GM23338 (cell line): ENCODE measurements at regions not wholly inside any gene's neighbourhood (a gene's known extent, or its start where the extent isn't known, plus 50 kb on each side); places are given as distances from the start of the nearest gene placed in this dataset.

Experiments
- CREB1 ChIP-seq: fragments of 250-450 bp; sonication (Bioruptor Pico); IDR thresholded peaks from 2 replicates; pipeline ENCODE4 v1.5.0; 2020; ENCODE audit warnings: low read depth, mild to moderate bottlenecking, moderate library complexity
- EZH2 ChIP-seq: fragments of 200-600 bp; sonication (generic); IDR thresholded peaks from one replicate; pipeline ENCODE4 v1.8.0; 2017; ENCODE audit warnings: antibody characterized with exemption, mild to moderate bottlenecking, low read depth; ENCODE audit not compliant: unreplicated experiment
- EZH2phosphoT487 ChIP-seq: fragments of 200-600 bp; sonication (generic); IDR thresholded peaks from one replicate; pipeline ENCODE4 v1.8.1; 2018; ENCODE audit warnings: antibody characterized with exemption; ENCODE audit not compliant: unreplicated experiment
- JUNB ChIP-seq: IDR thresholded peaks from one replicate; pipeline ENCODE4 v1.6.1; 2016; ENCODE audit warnings: antibody characterized with exemption; ENCODE audit not compliant: unreplicated experiment
- NANOG ChIP-seq: IDR thresholded peaks from 2 replicates; pipeline ENCODE4 v1.6.1; 2016; ENCODE audit warnings: antibody characterized with exemption, borderline replicate concordance
- POLR2AphosphoS5 ChIP-seq: IDR thresholded peaks from 2 replicates; pipeline ENCODE4 v1.6.1; 2016; ENCODE audit warnings: antibody characterized with exemption, low read depth
- STAT1 ChIP-seq: IDR thresholded peaks from one replicate; pipeline ENCODE4 v1.6.1; 2016; ENCODE audit warnings: antibody characterized with exemption; ENCODE audit not compliant: unreplicated experiment
- ZNF114 ChIP-seq: fragments of 250-450 bp; sonication (Bioruptor Pico); IDR thresholded peaks from 2 replicates; pipeline ENCODE4 v1.5.0; 2020; ENCODE audit warnings: mild to moderate bottlenecking, moderate library complexity
- ZNF331 ChIP-seq: fragments of 250-450 bp; sonication (Bioruptor Pico); IDR thresholded peaks from 2 replicates; pipeline ENCODE4 v1.5.0; 2020; ENCODE audit warnings: low read depth, mild to moderate bottlenecking, moderate library complexity
- TF ChIP-seq, protein P1 (sequence below), 2 experiments: fragments of 200-600 bp in 1 of 2; sonication (generic) in 1 of 2; conservative IDR thresholded peaks; 2 replicates each; pipeline versions ENCODE4 v1.5.1 to v1.6.1; 2016 to 2017; ENCODE audit warnings: antibody characterized with exemption in 2 of 2, low read depth in 2 of 2, mild to moderate bottlenecking in 2 of 2, moderate library complexity in 1 of 2
- TF ChIP-seq, protein P2 (sequence below): IDR thresholded peaks from one replicate; pipeline ENCODE4 v1.6.1; 2018; ENCODE audit warnings: antibody characterized with exemption; ENCODE audit not compliant: unreplicated experiment
- TF ChIP-seq, protein P3 (sequence below): IDR thresholded peaks from 2 replicates; pipeline ENCODE4 v1.6.1; 2016; ENCODE audit warnings: antibody characterized with exemption
- TF ChIP-seq, protein P4 (sequence below): fragments of 250-450 bp; sonication (Bioruptor Pico); IDR thresholded peaks from 2 replicates; pipeline ENCODE4 v1.5.0; 2020; ENCODE audit warnings: mild to moderate bottlenecking, moderate library complexity

DNA sequence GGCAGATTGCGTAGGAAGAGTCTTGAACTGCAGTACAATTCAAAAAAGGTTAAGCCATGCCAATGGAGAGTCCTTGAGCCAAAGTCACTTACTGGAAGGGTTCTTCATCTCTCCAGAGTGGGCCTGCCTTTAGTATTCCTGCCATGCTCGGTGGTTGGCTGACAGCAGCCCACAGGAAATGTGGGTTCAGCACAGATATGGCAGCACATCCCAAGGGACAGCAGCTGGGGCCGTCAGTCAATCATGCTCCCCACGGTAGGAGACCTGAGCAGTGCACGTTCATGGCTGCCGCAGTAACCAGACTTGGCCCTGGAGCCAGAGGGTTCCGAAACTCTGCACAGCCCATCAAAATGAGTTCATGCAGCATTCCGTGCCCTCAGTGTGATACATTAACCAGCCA lies 63.6 kb upstream of the SIRPA start:
- TF ChIP-seq, protein P1, sequence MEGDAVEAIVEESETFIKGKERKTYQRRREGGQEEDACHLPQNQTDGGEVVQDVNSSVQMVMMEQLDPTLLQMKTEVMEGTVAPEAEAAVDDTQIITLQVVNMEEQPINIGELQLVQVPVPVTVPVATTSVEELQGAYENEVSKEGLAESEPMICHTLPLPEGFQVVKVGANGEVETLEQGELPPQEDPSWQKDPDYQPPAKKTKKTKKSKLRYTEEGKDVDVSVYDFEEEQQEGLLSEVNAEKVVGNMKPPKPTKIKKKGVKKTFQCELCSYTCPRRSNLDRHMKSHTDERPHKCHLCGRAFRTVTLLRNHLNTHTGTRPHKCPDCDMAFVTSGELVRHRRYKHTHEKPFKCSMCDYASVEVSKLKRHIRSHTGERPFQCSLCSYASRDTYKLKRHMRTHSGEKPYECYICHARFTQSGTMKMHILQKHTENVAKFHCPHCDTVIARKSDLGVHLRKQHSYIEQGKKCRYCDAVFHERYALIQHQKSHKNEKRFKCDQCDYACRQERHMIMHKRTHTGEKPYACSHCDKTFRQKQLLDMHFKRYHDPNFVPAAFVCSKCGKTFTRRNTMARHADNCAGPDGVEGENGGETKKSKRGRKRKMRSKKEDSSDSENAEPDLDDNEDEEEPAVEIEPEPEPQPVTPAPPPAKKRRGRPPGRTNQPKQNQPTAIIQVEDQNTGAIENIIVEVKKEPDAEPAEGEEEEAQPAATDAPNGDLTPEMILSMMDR (conservative IDR thresholded peaks at IDR 0.05; ENCODE audit: low read depth in 2 of 2), result no peak
- TF ChIP-seq EZH2phosphoT487 (no peak), POLR2AphosphoS5 (no peak), EZH2 (no peak), STAT1 (no peak), JUNB (no peak), CREB1 (no peak), ZNF331 (CRISPR knock-in tag) (no peak), ZNF114 (CRISPR knock-in tag) (no peak), NANOG (no peak)
- TF ChIP-seq, protein P2, sequence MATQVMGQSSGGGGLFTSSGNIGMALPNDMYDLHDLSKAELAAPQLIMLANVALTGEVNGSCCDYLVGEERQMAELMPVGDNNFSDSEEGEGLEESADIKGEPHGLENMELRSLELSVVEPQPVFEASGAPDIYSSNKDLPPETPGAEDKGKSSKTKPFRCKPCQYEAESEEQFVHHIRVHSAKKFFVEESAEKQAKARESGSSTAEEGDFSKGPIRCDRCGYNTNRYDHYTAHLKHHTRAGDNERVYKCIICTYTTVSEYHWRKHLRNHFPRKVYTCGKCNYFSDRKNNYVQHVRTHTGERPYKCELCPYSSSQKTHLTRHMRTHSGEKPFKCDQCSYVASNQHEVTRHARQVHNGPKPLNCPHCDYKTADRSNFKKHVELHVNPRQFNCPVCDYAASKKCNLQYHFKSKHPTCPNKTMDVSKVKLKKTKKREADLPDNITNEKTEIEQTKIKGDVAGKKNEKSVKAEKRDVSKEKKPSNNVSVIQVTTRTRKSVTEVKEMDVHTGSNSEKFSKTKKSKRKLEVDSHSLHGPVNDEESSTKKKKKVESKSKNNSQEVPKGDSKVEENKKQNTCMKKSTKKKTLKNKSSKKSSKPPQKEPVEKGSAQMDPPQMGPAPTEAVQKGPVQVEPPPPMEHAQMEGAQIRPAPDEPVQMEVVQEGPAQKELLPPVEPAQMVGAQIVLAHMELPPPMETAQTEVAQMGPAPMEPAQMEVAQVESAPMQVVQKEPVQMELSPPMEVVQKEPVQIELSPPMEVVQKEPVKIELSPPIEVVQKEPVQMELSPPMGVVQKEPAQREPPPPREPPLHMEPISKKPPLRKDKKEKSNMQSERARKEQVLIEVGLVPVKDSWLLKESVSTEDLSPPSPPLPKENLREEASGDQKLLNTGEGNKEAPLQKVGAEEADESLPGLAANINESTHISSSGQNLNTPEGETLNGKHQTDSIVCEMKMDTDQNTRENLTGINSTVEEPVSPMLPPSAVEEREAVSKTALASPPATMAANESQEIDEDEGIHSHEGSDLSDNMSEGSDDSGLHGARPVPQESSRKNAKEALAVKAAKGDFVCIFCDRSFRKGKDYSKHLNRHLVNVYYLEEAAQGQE, result no peak
- TF ChIP-seq, protein P3, sequence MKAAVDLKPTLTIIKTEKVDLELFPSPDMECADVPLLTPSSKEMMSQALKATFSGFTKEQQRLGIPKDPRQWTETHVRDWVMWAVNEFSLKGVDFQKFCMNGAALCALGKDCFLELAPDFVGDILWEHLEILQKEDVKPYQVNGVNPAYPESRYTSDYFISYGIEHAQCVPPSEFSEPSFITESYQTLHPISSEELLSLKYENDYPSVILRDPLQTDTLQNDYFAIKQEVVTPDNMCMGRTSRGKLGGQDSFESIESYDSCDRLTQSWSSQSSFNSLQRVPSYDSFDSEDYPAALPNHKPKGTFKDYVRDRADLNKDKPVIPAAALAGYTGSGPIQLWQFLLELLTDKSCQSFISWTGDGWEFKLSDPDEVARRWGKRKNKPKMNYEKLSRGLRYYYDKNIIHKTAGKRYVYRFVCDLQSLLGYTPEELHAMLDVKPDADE, result no peak
- TF ChIP-seq, protein P4, sequence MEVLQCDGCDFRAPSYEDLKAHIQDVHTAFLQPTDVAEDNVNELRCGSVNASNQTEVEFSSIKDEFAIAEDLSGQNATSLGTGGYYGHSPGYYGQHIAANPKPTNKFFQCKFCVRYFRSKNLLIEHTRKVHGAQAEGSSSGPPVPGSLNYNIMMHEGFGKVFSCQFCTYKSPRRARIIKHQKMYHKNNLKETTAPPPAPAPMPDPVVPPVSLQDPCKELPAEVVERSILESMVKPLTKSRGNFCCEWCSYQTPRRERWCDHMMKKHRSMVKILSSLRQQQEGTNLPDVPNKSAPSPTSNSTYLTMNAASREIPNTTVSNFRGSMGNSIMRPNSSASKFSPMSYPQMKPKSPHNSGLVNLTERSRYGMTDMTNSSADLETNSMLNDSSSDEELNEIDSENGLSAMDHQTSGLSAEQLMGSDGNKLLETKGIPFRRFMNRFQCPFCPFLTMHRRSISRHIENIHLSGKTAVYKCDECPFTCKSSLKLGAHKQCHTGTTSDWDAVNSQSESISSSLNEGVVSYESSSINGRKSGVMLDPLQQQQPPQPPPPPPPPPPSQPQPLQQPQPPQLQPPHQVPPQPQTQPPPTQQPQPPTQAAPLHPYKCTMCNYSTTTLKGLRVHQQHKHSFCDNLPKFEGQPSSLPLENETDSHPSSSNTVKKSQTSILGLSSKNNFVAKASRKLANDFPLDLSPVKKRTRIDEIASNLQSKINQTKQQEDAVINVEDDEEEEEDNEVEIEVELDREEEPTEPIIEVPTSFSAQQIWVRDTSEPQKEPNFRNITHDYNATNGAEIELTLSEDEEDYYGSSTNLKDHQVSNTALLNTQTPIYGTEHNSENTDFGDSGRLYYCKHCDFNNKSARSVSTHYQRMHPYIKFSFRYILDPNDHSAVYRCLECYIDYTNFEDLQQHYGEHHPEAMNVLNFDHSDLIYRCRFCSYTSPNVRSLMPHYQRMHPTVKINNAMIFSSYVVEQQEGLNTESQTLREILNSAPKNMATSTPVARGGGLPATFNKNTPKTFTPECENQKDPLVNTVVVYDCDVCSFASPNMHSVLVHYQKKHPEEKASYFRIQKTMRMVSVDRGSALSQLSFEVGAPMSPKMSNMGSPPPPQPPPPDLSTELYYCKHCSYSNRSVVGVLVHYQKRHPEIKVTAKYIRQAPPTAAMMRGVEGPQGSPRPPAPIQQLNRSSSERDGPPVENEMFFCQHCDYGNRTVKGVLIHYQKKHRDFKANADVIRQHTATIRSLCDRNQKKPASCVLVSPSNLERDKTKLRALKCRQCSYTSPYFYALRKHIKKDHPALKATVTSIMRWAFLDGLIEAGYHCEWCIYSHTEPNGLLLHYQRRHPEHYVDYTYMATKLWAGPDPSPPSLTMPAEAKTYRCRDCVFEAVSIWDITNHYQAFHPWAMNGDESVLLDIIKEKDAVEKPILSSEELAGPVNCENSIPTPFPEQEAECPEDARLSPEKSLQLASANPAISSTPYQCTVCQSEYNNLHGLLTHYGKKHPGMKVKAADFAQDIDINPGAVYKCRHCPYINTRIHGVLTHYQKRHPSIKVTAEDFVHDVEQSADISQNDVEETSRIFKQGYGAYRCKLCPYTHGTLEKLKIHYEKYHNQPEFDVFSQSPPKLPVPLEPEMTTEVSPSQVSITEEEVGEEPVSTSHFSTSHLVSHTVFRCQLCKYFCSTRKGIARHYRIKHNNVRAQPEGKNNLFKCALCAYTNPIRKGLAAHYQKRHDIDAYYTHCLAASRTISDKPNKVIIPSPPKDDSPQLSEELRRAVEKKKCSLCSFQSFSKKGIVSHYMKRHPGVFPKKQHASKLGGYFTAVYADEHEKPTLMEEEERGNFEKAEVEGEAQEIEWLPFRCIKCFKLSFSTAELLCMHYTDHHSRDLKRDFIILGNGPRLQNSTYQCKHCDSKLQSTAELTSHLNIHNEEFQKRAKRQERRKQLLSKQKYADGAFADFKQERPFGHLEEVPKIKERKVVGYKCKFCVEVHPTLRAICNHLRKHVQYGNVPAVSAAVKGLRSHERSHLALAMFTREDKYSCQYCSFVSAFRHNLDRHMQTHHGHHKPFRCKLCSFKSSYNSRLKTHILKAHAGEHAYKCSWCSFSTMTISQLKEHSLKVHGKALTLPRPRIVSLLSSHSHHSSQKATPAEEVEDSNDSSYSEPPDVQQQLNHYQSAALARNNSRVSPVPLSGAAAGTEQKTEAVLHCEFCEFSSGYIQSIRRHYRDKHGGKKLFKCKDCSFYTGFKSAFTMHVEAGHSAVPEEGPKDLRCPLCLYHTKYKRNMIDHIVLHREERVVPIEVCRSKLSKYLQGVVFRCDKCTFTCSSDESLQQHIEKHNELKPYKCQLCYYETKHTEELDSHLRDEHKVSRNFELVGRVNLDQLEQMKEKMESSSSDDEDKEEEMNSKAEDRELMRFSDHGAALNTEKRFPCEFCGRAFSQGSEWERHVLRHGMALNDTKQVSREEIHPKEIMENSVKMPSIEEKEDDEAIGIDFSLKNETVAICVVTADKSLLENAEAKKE (CRISPR knock-in tag), result no peak
